Loucy (cell line): ENCODE measurements at regions not wholly inside any gene's neighbourhood (a gene's known extent, or its start where the extent isn't known, plus 50 kb on each side); places are given as distances from the start of the nearest gene placed in this dataset.

Experiments used
- CTCF ChIP-seq: fragments of 200-600 bp; sonication (generic); conservative IDR thresholded peaks from 2 replicates; pipeline ENCODE4 v1.5.1; 2014; ENCODE audit warnings: mild to moderate bottlenecking, antibody characterized with exemption, low read length
- EZH2phosphoT487 ChIP-seq: fragments of 200-600 bp; IDR thresholded peaks from 2 replicates; pipeline ENCODE4 v1.6.1; 2018; ENCODE audit warnings: antibody characterized with exemption, mild to moderate bottlenecking, moderate library complexity, borderline replicate concordance

DNA sequence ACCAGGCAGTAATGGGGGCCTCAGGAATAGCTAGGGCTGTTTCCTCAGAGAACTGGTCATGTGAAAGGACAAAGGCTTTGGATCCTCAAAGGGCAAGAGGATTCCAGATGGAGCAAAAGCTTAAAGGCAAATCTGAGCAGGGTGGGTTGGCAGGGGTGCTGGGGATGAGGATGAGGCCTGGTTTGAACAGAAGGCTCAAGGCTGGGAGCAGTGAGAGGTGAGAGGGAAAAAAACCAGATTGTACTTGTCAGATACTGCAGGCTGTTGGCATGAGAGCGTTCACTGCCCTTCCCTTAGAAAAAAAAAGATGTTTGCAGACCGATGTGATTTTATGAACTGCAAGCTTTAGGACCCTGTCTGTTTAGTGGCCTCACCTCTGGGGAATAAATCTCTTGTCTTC, 63.4 kb downstream of the PABIR2 start:
- TF ChIP-seq CTCF (no peak), EZH2phosphoT487 (no peak)
